ENCODE measurements at regions not wholly inside any gene's neighbourhood (a gene's known extent, or its start where the extent isn't known, plus 50 kb on each side); places are given as distances from the start of the nearest gene placed in this dataset.

DNA sequence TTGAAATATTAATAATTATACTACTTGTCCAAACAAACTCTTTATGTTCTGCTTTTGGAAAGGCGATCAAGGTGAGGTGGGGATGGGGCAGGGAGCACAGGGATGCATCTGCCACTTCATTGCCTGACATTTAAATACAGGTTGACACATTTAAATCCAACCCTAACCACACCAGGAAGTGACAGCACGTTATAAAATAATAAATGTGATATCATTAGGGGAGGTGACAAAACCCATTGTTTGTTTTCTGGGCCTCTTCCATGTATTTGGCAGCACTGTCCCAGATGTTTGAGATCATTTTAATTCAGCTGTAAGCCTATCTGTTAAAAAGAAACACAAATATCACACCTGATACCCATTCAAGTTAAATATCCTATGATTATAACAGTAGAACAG lies 342.4 kb upstream of the ARID1B start:
- Mint-ChIP-seq H3K36me3 (no peaks in the 10 kb centered on the region), H3K4me1 (no peaks in the 10 kb centered on the region), H3K27me3 (ENCODE audit: insufficient read depth, low read depth) (no peaks in the 10 kb centered on the region), H3K27ac (no peak overlapping the region), H3K9me3 (no peaks in the 10 kb centered on the region), H3K4me3 (no peak overlapping the region)
- H3K4me2 ChIP-seq: no peak overlapping the region
- DNase-seq (ENCODE audit: low spot score): no peak
- H3K9ac ChIP-seq: no peak overlapping the region
- H3K4me1 ChIP-seq: no peaks in the 10 kb centered on the region
- no peaks in the 10 kb centered on the region for H3K36me3 ChIP-seq
- no peak overlapping the region for H3K4me3 ChIP-seq
- no peak overlapping the region for H3K27ac ChIP-seq
- no peaks in the 10 kb centered on the region for H3F3A ChIP-seq (ENCODE audit: low read depth)
- no peaks in the 10 kb centered on the region for H4K20me1 ChIP-seq (ENCODE audit: low read depth)
- no peak overlapping the region for H2AFZ ChIP-seq (replicated peaks)
- H3K27me3 ChIP-seq: no peaks in the 10 kb centered on the region
- no peaks in the 10 kb centered on the region for H3K9me3 ChIP-seq (ENCODE audit: low read depth)
- no peak for TF ChIP-seq EZH2phosphoT487 (IDR thresholded peaks at IDR 0.05)
- TF ChIP-seq, protein P1, sequence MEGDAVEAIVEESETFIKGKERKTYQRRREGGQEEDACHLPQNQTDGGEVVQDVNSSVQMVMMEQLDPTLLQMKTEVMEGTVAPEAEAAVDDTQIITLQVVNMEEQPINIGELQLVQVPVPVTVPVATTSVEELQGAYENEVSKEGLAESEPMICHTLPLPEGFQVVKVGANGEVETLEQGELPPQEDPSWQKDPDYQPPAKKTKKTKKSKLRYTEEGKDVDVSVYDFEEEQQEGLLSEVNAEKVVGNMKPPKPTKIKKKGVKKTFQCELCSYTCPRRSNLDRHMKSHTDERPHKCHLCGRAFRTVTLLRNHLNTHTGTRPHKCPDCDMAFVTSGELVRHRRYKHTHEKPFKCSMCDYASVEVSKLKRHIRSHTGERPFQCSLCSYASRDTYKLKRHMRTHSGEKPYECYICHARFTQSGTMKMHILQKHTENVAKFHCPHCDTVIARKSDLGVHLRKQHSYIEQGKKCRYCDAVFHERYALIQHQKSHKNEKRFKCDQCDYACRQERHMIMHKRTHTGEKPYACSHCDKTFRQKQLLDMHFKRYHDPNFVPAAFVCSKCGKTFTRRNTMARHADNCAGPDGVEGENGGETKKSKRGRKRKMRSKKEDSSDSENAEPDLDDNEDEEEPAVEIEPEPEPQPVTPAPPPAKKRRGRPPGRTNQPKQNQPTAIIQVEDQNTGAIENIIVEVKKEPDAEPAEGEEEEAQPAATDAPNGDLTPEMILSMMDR (IDR thresholded peaks at IDR 0.05): no peak
- TF ChIP-seq EZH2 (IDR thresholded peaks at IDR 0.05): no peak
- H3K79me2 ChIP-seq (ENCODE audit: low read depth): no peaks in the 10 kb centered on the region

DNA sequence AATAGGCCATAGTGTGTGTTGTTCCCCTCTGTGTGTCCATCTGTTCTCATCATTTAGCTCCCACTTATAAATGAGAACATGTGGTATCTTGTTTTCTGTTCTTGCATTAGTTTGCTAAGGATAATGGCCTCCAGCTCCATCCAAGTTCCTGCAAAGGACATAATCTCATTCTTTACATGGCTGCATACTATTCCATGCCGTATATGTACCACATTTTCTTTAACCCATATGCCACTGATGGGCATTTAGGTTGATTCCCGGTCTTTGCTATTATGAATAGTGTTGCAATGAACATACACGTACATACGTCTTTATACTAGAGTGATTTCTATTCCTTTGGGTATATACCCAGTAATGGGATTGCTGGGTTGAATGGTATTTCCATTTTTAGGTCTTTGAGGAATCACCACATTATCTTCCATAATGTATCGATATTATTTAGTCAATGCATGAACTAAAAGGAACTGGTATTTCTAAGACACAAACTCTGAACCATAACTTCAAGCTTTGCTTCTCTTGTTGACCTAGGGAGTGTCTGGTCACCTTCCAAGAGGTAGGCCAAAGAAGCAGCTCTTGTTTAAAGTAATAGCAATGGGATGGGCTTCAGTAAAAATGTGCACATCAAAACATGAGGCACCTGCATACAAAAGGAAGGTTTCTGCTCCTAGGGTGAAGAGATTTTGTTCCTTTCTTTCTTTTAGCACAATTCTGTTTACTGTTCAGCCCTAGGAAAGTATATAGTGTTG lies 343.0 kb upstream of the ARID1B start:
- DNase-seq (ENCODE audit: low spot score): no peak
- H3K27me3 Mint-ChIP-seq (ENCODE audit: insufficient read depth, low read depth): no peaks in the 10 kb centered on the region
- H3K27me3 ChIP-seq: no peaks in the 10 kb centered on the region
- H3K36me3 Mint-ChIP-seq: no peaks in the 10 kb centered on the region
- no peak overlapping the region for H2AFZ ChIP-seq (replicated peaks)
- H3K4me3 ChIP-seq: no peak overlapping the region
- no peaks in the 10 kb centered on the region for H3K9me3 ChIP-seq (ENCODE audit: low read depth)
- H3K4me3 Mint-ChIP-seq: no peak overlapping the region
- H3K9me3 Mint-ChIP-seq: no peaks in the 10 kb centered on the region
- no peaks in the 10 kb centered on the region for H3K36me3 ChIP-seq
- H3K27ac Mint-ChIP-seq: no peak overlapping the region
- no peaks in the 10 kb centered on the region for H4K20me1 ChIP-seq (ENCODE audit: low read depth)
- no peak overlapping the region for H3K27ac ChIP-seq
- TF ChIP-seq EZH2phosphoT487 (IDR thresholded peaks at IDR 0.05): no peak
- TF ChIP-seq, protein P1 (IDR thresholded peaks at IDR 0.05): no peak
- no peak for TF ChIP-seq EZH2 (IDR thresholded peaks at IDR 0.05)
- H3K4me2 ChIP-seq: no peak overlapping the region
- no peaks in the 10 kb centered on the region for H3F3A ChIP-seq (ENCODE audit: low read depth)
- H3K9ac ChIP-seq: no peak overlapping the region
- H3K4me1 ChIP-seq: no peaks in the 10 kb centered on the region
- no peaks in the 10 kb centered on the region for H3K79me2 ChIP-seq (ENCODE audit: low read depth)
- H3K4me1 Mint-ChIP-seq: no peaks in the 10 kb centered on the region

DNA sequence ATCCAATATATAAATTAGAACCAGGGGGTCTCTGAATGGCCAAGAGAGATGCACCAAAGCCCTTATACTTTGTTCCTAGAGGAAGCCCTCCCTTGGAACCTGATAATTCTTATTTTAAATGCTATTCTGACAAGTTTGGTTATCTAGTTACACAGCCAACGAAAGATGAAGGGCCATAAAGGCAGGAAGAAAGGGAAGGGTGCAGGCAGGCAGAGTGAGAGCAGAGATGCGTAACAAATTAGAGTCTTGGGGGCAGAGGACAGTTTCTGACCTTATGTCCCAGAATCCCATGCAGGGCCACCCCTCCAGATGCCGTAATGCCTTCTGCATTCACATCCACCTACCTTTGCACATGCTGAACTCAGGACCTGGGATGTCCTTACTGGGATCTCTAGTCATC lies 344.6 kb upstream of the ARID1B start:
- Mint-ChIP-seq H3K27me3 (ENCODE audit: insufficient read depth, low read depth) (no peaks in the 10 kb centered on the region), H3K4me3 (no peak overlapping the region)

GRCh38 chr6:156430386-156430785 lies 346.8 kb upstream of the ARID1B start:
- no peak overlapping the region for H3K4me3 Mint-ChIP-seq
- no peak overlapping the region for H2AFZ ChIP-seq (replicated peaks)
- H3K9ac ChIP-seq: no peak overlapping the region
- H3K27me3 Mint-ChIP-seq (ENCODE audit: insufficient read depth, low read depth): peaks cover 2% of the 10 kb centered on the region
- H3K79me2 ChIP-seq (ENCODE audit: low read depth): no peaks in the 10 kb centered on the region
- no peak overlapping the region for H3K27ac Mint-ChIP-seq
- H3F3A ChIP-seq (ENCODE audit: low read depth): no peaks in the 10 kb centered on the region
- no peak overlapping the region for H3K4me2 ChIP-seq
- H3K36me3 Mint-ChIP-seq: no peaks in the 10 kb centered on the region
- H3K9me3 ChIP-seq (ENCODE audit: low read depth): no peaks in the 10 kb centered on the region
- no peaks in the 10 kb centered on the region for H4K20me1 ChIP-seq (ENCODE audit: low read depth)
- no peak for TF ChIP-seq EZH2 (IDR thresholded peaks at IDR 0.05)
- TF ChIP-seq, protein P1 (IDR thresholded peaks at IDR 0.05): no peak
- no peak for TF ChIP-seq EZH2phosphoT487 (IDR thresholded peaks at IDR 0.05)
- H3K9me3 Mint-ChIP-seq: no peaks in the 10 kb centered on the region
- no peaks in the 10 kb centered on the region for H3K4me1 ChIP-seq
- no peaks in the 10 kb centered on the region for H3K4me1 Mint-ChIP-seq
- H3K36me3 ChIP-seq: no peaks in the 10 kb centered on the region
- H3K27ac ChIP-seq: no peak overlapping the region
- H3K4me3 ChIP-seq: no peak overlapping the region
- no peaks in the 10 kb centered on the region for H3K27me3 ChIP-seq
- no peak for DNase-seq (ENCODE audit: low spot score)

More for the DNA sequence above, 344.6 kb upstream of the ARID1B start:
- DNase-seq (ENCODE audit: low spot score): no peak
- Histone ChIP-seq H3K27me3 (no peaks in the 10 kb centered on the region), H3K4me3 (no peak overlapping the region), H3K36me3 (no peaks in the 10 kb centered on the region), H3K4me1 (no peaks in the 10 kb centered on the region), H3K79me2 (ENCODE audit: low read depth) (no peaks in the 10 kb centered on the region), H4K20me1 (ENCODE audit: low read depth) (no peaks in the 10 kb centered on the region), H2AFZ (replicated peaks) (no peak overlapping the region), H3K9ac (no peak overlapping the region), H3F3A (ENCODE audit: low read depth) (no peaks in the 10 kb centered on the region), H3K27ac (no peak overlapping the region), H3K9me3 (ENCODE audit: low read depth) (no peaks in the 10 kb centered on the region), H3K4me2 (no peak overlapping the region)
- no peaks in the 10 kb centered on the region for H3K4me1 Mint-ChIP-seq
- no peak overlapping the region for H3K27ac Mint-ChIP-seq
- no peaks in the 10 kb centered on the region for H3K9me3 Mint-ChIP-seq
- no peak for TF ChIP-seq EZH2 (IDR thresholded peaks at IDR 0.05)
- H3K36me3 Mint-ChIP-seq: no peaks in the 10 kb centered on the region

All from neural progenitor cell (in vitro differentiated cells).